AG04449 (cell line): ENCODE measurements at regions not wholly inside any gene's neighbourhood (a gene's known extent, or its start where the extent isn't known, plus 50 kb on each side); places are given as distances from the start of the nearest gene placed in this dataset.

Experiments used
- CTCF ChIA-PET: fragments of 350-600 bp; formaldehyde crosslinking; extraction: SDS; loops from one replicate; lab custom pipeline; 2021; ENCODE audit warnings: antibody characterized with exemption; lab: Yijun Ruan, JAX
- POLR2A ChIA-PET: fragments of 400-600, 350-600 bp; formaldehyde crosslinking; extraction: SDS; loops from one replicate; lab custom pipeline; 2020; ENCODE audit warnings: antibody characterized with exemption, inconsistent platforms; lab: Yijun Ruan, JAX
- DNase-seq: peaks from one replicate; pipeline ENCODE4 v3.0.0-alpha.2; 2010; ENCODE audit warnings: low read depth, low spot score
- H3K4me3 ChIP-seq: 2 replicates; pipeline ENCODE4 v1.5.1; 2011; ENCODE audit warnings: low read depth, mild to moderate bottlenecking, control low read depth, low read length
- TF ChIP-seq, protein P1 (sequence below): IDR thresholded peaks from one replicate; pipeline ENCODE4 v1.5.1; 2011; ENCODE audit warnings: mild to moderate bottlenecking, moderate library complexity, low read length, control low read depth, inconsistent platforms; ENCODE audit not compliant: insufficient read depth; ENCODE audit errors: missing control alignments

DNA sequence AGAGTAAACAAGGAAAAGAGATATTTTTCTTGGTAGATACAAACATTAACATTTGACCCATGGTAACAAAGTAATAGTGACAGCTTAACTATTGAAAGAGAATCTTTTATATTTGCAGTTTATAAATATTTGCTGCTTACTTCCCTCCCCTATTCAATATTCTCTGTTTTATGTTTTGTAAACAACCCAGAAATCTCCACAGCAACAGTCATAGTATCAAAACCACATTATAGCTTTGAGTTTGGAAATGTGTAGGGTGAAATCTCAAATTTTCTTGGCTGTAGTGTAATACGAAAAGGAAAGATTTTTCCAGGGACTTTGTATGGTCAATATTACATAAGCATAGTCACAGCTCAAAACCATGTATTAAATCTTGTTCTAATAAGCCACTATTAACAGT, 511.2 kb downstream of the METTL4 start:
- TF ChIP-seq, protein P1, sequence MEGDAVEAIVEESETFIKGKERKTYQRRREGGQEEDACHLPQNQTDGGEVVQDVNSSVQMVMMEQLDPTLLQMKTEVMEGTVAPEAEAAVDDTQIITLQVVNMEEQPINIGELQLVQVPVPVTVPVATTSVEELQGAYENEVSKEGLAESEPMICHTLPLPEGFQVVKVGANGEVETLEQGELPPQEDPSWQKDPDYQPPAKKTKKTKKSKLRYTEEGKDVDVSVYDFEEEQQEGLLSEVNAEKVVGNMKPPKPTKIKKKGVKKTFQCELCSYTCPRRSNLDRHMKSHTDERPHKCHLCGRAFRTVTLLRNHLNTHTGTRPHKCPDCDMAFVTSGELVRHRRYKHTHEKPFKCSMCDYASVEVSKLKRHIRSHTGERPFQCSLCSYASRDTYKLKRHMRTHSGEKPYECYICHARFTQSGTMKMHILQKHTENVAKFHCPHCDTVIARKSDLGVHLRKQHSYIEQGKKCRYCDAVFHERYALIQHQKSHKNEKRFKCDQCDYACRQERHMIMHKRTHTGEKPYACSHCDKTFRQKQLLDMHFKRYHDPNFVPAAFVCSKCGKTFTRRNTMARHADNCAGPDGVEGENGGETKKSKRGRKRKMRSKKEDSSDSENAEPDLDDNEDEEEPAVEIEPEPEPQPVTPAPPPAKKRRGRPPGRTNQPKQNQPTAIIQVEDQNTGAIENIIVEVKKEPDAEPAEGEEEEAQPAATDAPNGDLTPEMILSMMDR: no peak
- ChIA-PET POLR2A (no interaction called here), CTCF (no interaction called here)
- no peak for DNase-seq
- no peak overlapping the region for H3K4me3 ChIP-seq

DNA sequence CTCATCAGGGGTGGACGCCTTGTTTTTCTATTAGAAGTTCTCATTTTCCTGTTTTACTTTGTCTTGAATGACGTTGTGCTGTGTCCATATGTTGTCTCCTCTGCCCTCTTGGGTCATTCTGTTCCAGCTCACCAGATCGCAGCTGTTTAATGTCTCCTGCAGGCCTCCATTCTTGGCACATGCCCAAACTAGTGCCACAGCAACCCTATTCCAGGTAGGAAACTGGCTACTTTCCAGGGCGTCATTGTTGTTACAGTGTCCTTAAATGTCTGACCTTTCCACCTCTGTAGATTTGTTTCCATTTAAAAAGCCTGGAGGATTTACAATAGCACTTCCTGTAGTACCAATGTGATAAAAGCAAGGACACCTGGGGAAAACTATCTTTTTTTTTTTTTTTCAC, 500.7 kb downstream of the METTL4 start:
- no peak for DNase-seq
- TF ChIP-seq, protein P1: no peak
- ChIA-PET POLR2A (no interaction called here), CTCF (no interaction called here)
- H3K4me3 ChIP-seq: no peak overlapping the region

DNA sequence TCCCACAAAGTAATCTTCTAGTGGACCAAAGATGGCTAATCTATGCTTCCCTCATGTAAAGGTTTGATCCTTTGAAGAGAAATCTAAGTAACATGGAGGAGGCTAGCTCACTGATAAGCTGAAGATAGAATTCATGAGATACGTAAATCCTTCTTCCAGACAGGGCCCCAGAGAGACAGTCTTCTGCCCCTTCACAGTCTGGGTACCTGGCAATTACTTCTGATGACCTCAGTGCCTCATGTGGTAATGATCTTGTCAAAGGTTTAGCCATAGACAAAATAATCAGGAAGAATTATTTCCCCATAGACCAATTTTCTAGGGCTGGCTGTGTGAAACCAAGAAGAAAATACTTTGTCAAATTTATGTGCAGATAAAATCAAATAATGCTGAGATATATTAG, 495.8 kb downstream of the METTL4 start:
- no peak overlapping the region for H3K4me3 ChIP-seq
- TF ChIP-seq, protein P1: no peak
- CTCF ChIA-PET: no interaction called here
- no peak for DNase-seq
- POLR2A ChIA-PET: no interaction called here

DNA sequence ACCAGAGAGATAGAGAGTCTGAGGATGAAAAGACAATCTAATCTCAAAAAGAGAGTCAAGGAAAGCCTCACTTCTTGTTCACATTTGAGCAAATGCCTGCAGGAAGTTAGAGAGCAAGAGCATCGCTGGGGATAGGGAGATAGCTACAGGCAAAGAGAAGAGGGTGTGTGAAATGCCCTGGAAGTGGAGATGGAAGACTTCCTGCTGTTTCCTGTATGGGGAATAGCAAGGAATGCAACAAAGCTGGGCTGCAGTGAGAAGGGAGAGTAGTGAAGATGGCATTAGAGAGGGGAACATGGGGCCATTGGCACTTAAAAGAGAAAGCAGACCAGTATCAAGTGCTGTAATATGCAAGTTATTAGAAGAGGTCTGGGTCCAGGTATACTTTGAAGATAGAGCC, 488.6 kb downstream of the METTL4 start:
- ChIA-PET POLR2A (no interaction called here), CTCF (no interaction called here)
- TF ChIP-seq, protein P1: no peak
- DNase-seq: no peak
- H3K4me3 ChIP-seq: no peak overlapping the region

DNA sequence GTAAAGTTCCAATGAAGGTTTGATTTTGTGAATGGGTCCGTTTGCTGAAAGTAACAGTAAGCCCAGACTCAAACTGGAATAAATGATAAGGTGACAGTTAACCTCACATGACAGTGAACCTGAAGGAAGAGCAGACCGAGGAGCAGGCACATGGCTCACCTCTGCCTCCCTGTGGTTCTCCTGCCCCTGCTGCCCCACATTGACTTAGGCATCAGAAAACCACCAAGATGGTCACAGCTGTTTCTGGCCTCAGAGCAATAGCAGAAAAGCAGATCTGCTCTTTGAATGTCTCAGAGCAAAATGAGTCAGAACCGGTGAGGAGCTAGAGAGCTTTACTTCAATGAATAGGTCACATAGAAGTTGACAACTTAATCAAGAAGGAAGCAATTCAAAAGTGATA, 487.6 kb downstream of the METTL4 start:
- ChIA-PET POLR2A (no interaction called here), CTCF (interaction anchor here (1.1 kb wide), 1 partner anchor 21 kb away, joined by 4 read pairs; no protein-coding TSS in a partner anchor)
- TF ChIP-seq, protein P1: no peak
- no peak for DNase-seq
- H3K4me3 ChIP-seq: no peak overlapping the region

DNA sequence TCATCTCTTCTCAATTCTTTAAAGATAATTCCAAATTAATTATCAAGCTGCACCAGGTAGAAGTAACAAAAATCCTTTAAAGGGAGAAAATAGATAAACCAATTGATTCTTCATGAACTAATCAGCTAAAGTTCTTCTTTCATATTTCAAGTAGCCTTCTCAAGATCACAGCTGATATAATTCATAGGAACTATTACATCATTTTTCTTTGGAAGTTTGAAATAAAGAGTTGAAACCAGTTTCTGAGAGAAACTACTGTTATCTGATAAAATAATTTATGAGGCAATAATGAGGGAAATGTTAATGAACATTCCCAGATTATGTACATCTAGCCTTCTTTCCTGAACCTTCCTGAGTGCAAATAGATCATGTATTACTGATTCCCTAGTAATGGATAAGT, 484.9 kb downstream of the METTL4 start:
- TF ChIP-seq, protein P1: no peak
- CTCF ChIA-PET: no interaction called here
- POLR2A ChIA-PET: no interaction called here
- no peak overlapping the region for H3K4me3 ChIP-seq
- no peak for DNase-seq
